ENCODE measurements at regions not wholly inside any gene's neighbourhood (a gene's known extent, or its start where the extent isn't known, plus 50 kb on each side); places are given as distances from the start of the nearest gene placed in this dataset.

DNA sequence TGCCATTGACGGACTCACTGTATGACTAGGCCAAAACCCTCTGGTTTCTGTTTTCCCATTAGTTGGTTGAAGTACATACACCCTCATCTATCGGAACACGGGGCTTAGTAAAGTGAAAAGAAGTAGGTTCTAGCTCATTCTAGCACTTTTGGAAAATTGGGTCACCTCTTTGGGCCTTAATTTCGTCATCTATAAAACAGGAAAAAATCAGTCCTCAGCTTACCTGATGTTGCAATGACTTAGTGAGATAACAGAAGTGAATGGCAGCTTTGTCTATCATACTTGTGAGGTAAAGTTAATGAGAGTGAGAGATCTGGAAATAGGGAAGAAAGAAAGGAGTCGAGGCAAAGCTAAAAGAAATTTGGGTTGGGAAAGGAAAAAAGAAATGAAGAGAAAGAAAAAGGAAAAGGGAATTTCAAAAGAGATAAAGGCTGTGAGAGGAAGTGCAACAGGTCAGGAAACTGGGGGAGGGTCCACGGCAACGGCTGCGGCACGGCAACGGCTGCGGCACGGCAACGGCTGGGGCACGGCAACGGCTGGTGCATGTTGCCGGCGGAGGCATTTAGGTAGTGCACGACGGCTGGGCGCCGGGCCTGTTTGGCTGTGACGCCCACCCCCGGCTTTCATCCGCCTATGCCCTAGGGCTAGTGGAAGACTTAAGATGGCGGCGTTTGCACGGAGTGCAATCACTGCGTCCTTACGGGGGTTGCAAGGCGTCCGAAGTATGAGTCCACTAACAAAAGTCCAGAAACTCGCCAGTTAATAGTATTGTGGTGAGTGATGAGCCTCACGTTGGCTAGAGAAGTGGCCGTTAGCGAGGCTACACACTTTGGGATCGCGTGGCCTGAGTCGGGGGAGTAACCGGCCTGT is 91.4 kb upstream of the XIST start (continued):
- TF ChIP-seq, protein P1, sequence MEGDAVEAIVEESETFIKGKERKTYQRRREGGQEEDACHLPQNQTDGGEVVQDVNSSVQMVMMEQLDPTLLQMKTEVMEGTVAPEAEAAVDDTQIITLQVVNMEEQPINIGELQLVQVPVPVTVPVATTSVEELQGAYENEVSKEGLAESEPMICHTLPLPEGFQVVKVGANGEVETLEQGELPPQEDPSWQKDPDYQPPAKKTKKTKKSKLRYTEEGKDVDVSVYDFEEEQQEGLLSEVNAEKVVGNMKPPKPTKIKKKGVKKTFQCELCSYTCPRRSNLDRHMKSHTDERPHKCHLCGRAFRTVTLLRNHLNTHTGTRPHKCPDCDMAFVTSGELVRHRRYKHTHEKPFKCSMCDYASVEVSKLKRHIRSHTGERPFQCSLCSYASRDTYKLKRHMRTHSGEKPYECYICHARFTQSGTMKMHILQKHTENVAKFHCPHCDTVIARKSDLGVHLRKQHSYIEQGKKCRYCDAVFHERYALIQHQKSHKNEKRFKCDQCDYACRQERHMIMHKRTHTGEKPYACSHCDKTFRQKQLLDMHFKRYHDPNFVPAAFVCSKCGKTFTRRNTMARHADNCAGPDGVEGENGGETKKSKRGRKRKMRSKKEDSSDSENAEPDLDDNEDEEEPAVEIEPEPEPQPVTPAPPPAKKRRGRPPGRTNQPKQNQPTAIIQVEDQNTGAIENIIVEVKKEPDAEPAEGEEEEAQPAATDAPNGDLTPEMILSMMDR (IDR thresholded peaks at IDR 0.05) = no peak
- TF ChIP-seq POLR2AphosphoS5 (IDR thresholded peaks at IDR 0.05; ENCODE audit: low read depth, low read length) = peak; percentile 97
- TF ChIP-seq FOXJ3 (CRISPR knock-in tag; IDR thresholded peaks at IDR 0.05) = peak; percentile 44; the same call in 1 of the 2 replicates
- TF ChIP-seq REST (IDR thresholded peaks at IDR 0.05; ENCODE audit: low read depth, low read length) = peak; percentile 75; the same call in 1 of the 2 replicates
- peak; percentile 66; the same call in 1 of the 2 replicates for TF ChIP-seq USF1 (IDR thresholded peaks at IDR 0.05; ENCODE audit: borderline replicate concordance, low read depth)
- no peak; the same call in 1 of the 2 replicates for TF ChIP-seq RXRA (IDR thresholded peaks at IDR 0.05; ENCODE audit: borderline replicate concordance, low read depth)
- TF ChIP-seq ZBTB33 (IDR thresholded peaks at IDR 0.05; ENCODE audit: borderline replicate concordance, low read depth) = no peak
- TF ChIP-seq MXI1 (IDR thresholded peaks at IDR 0.05; ENCODE audit: low read depth, low read length) = peak; percentile 49
- TF ChIP-seq, protein P2, sequence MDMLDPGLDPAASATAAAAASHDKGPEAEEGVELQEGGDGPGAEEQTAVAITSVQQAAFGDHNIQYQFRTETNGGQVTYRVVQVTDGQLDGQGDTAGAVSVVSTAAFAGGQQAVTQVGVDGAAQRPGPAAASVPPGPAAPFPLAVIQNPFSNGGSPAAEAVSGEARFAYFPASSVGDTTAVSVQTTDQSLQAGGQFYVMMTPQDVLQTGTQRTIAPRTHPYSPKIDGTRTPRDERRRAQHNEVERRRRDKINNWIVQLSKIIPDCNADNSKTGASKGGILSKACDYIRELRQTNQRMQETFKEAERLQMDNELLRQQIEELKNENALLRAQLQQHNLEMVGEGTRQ (IDR thresholded peaks at IDR 0.05; ENCODE audit: borderline replicate concordance, low read depth, low read length) = no peak
- peak; percentile 92 for TF ChIP-seq CHD2 (IDR thresholded peaks at IDR 0.05; ENCODE audit: low read length, partially characterized antibody)
- peak; percentile 73 for TF ChIP-seq ELF1 (IDR thresholded peaks at IDR 0.05)

Measured in SK-N-SH (cell line).